Endothelial cell of umbilical vein (primary cell): ENCODE measurements at regions not wholly inside any gene's neighbourhood (a gene's known extent, or its start where the extent isn't known, plus 50 kb on each side); places are given as distances from the start of the nearest gene placed in this dataset.

ENCODE experiments used
- BruUV-seq: library from RNA; stranded (reverse); fragments of 400-500 nt; replicated peaks from 2 replicates; lab custom pipeline; 2021; lab: Mats Ljungman, UMichigan
- CTCF ChIA-PET: fragments of 300-600, 350-600 bp; sonication (Branson Sonifier 250); formaldehyde crosslinking; loops from one replicate; lab custom pipeline; 2021; ENCODE audit warnings: antibody characterized with exemption, inconsistent platforms; lab: Charles Lee
- POLR2A ChIA-PET: fragments of 300-600, 350-600 bp; sonication (Branson Sonifier 250); formaldehyde crosslinking; loops from one replicate; lab custom pipeline; 2021; ENCODE audit warnings: antibody characterized with exemption, inconsistent platforms; lab: Charles Lee
- DNase-seq: peaks from one replicate; pipeline ENCODE4 v3.0.0-alpha.2; 2011; ENCODE audit warnings: low read depth, low spot score
- FAIRE-seq: peaks from 2 replicates; lab custom pipeline; 2011; peaks lifted over from hg19 to GRCh38; lab: Jason Lieb, UNC
- H2AFZ ChIP-seq: 2 replicates; pipeline ENCODE4 v1.6.0; 2012; ENCODE audit warnings: low read depth, low read length, control low read depth, inconsistent platforms
- H3K27ac ChIP-seq: 2 replicates; pipeline ENCODE4 v1.5.1; 2011; ENCODE audit warnings: low read depth, mild to moderate bottlenecking, control low read depth, low read length, moderate library complexity; ENCODE audit not compliant: insufficient read depth
- H3K27me3 ChIP-seq, 2 experiments: 2 replicates each; pipeline versions ENCODE4 v1.6.0 to v1.6.1; 2011; ENCODE audit warnings: low read length in 2 of 2, mixed read lengths in 1 of 2; ENCODE audit not compliant: control insufficient read depth in 2 of 2, insufficient read depth in 2 of 2
- H3K36me3 ChIP-seq, 2 experiments: 2 replicates in 1 of 2; 3 replicates in 1 of 2; pipeline ENCODE4 v1.5.1; 2011; ENCODE audit warnings: low read length in 2 of 2, mild to moderate bottlenecking in 1 of 2, moderate library complexity in 1 of 2; ENCODE audit not compliant: control insufficient read depth in 2 of 2, insufficient read depth in 2 of 2; ENCODE audit errors: extremely low read depth in 1 of 2
- H3K4me1 ChIP-seq: 3 replicates; pipeline ENCODE4 v1.5.1; 2011; ENCODE audit warnings: mild to moderate bottlenecking, low read length; ENCODE audit not compliant: control insufficient read depth, insufficient read depth; ENCODE audit errors: extremely low read depth
- H3K4me2 ChIP-seq: 2 replicates; pipeline ENCODE4 v1.6.1; 2011; ENCODE audit warnings: low read length, control low read depth, mixed read lengths; ENCODE audit not compliant: insufficient read depth
- H3K4me3 ChIP-seq, 3 experiments: fragments of 200-600 bp in 1 of 3; sonication (generic), shearing (Covaris generic) in 1 of 3; replicated peaks in 1 of 3; 2 replicates each; pipeline ENCODE4 v1.5.1; 2011 to 2016; ENCODE audit warnings: control low read depth in 3 of 3, low read length in 3 of 3, mild to moderate bottlenecking in 2 of 3, inconsistent platforms in 1 of 3, low read depth in 1 of 3, moderate library complexity in 1 of 3; ENCODE audit not compliant: insufficient read depth in 1 of 3
- H3K79me2 ChIP-seq: 2 replicates; pipeline ENCODE4 v1.6.0; 2012; ENCODE audit warnings: low read length, inconsistent platforms; ENCODE audit not compliant: control insufficient read depth, insufficient read depth
- H3K9ac ChIP-seq: replicated peaks from 2 replicates; pipeline ENCODE3; 2011; ENCODE audit warnings: low read length, control low read depth; ENCODE audit not compliant: insufficient read depth; ENCODE audit errors: extremely low read depth
- H3K9me1 ChIP-seq: replicated peaks from 3 replicates; pipeline ENCODE4 v1.6.0; 2011; ENCODE audit warnings: mild to moderate bottlenecking, low read length; ENCODE audit not compliant: control insufficient read depth, insufficient read depth; ENCODE audit errors: extremely low read depth
- H3K9me3 ChIP-seq: replicated peaks from 2 replicates; pipeline ENCODE4 v1.5.1; 2012; ENCODE audit warnings: low read length, inconsistent platforms; ENCODE audit not compliant: control insufficient read depth, insufficient read depth
- H4K20me1 ChIP-seq: replicated peaks from 2 replicates; pipeline ENCODE3; 2011; ENCODE audit warnings: mild to moderate bottlenecking, low read length; ENCODE audit not compliant: control insufficient read depth, insufficient read depth; ENCODE audit errors: extremely low read depth
- CTCF ChIP-seq, 2 donors: IDR thresholded peaks; 1 replicate in 1 of 2; 2 replicates in 1 of 2; pipeline ENCODE4 v1.5.1; 2011; ENCODE audit warnings: low read length in 2 of 2, mild to moderate bottlenecking in 2 of 2, moderate library complexity in 2 of 2, control low read depth in 1 of 2, inconsistent platforms in 1 of 2, low read depth in 1 of 2; ENCODE audit not compliant: insufficient read depth in 1 of 2; ENCODE audit errors: extremely low read depth in 1 of 2
- EZH2 ChIP-seq: IDR thresholded peaks from 2 replicates; pipeline ENCODE4 v1.6.1; 2012; ENCODE audit warnings: borderline replicate concordance, low read depth, mild to moderate bottlenecking, moderate library complexity, low read length, inconsistent platforms; ENCODE audit not compliant: severe bottlenecking
- FOS ChIP-seq: IDR thresholded peaks from 2 replicates; pipeline ENCODE4 v1.6.1; 2011; ENCODE audit warnings: mild to moderate bottlenecking, low read length, moderate library complexity, borderline replicate concordance; ENCODE audit not compliant: insufficient read depth
- GATA2 ChIP-seq: IDR thresholded peaks from 2 replicates; pipeline ENCODE4 v1.7.0; 2011; ENCODE audit warnings: low read depth, mild to moderate bottlenecking, moderate library complexity, mixed read lengths, low read length; ENCODE audit not compliant: insufficient read length, insufficient read depth
- JUN ChIP-seq: IDR thresholded peaks from 2 replicates; pipeline ENCODE4 v1.6.1; 2011; ENCODE audit warnings: borderline replicate concordance, low read depth; ENCODE audit not compliant: insufficient read length, insufficient read depth
- MAX ChIP-seq: IDR thresholded peaks from 2 replicates; pipeline ENCODE4 v1.6.1; 2011; ENCODE audit not compliant: insufficient read depth, insufficient read length
- MYC ChIP-seq: IDR thresholded peaks from one replicate; pipeline ENCODE4 v1.6.1; 2011; ENCODE audit warnings: mild to moderate bottlenecking, low read depth, low read length
- POLR2A ChIP-seq: IDR thresholded peaks from 2 replicates; pipeline ENCODE4 v1.6.1; 2012; ENCODE audit warnings: low read depth, mild to moderate bottlenecking, control low read depth, low read length
- POLR2AphosphoS5 ChIP-seq: IDR thresholded peaks from 2 replicates; pipeline ENCODE4 v1.6.1; 2012; ENCODE audit warnings: low read depth, mild to moderate bottlenecking, control low read depth, low read length, moderate library complexity; ENCODE audit not compliant: insufficient read depth
- dilution Hi-C: fragments of 300-500 bp; cut with MboI; formaldehyde crosslinking; loops from one replicate; pipeline ENCODE4 v1.15.0; 2019; ENCODE audit warnings: low sequenced_read_pairs; ENCODE audit not compliant: extremely low pct_ligation_motif_present
- intact Hi-C: fragments of 100-400 bp; cut with micrococcal nuclease; formaldehyde crosslinking; loops from one replicate; pipeline ENCODE4 v1.10.0; 2022

- no peak for FAIRE-seq
- Histone ChIP-seq H3K4me2 (no peak overlapping the region), H3K27ac (no peak overlapping the region), H3K9me3 (peaks cover 4% of the 10 kb centered on the region), H3K4me3 (no peak overlapping the region), H3K27me3 (no peaks in the 10 kb centered on the region), H3K9me1 (no peaks in the 10 kb centered on the region), H3K36me3 (no peaks in the 10 kb centered on the region), H4K20me1 (no peaks in the 10 kb centered on the region), H3K4me1 (no peaks in the 10 kb centered on the region), H2AFZ (no peak overlapping the region), H3K79me2 (no peaks in the 10 kb centered on the region), H3K9ac (no peak overlapping the region)
- no TSS peak for BruUV-seq
- intact Hi-C loops (no loop called here), dilution Hi-C loops (no loop called here)
- POLR2A ChIA-PET: no interaction called here
- no peak for TF ChIP-seq MAX
- no peak for TF ChIP-seq POLR2AphosphoS5
- no peak for TF ChIP-seq JUN
- TF ChIP-seq CTCF (IDR thresholded peaks at IDR 0.05; ENCODE audit: extremely low read depth in 1 of 2, insufficient read depth in 1 of 2, low read depth in 1 of 2, low read length in 2 of 2): no peak
- TF ChIP-seq GATA2: no peak
- no peak for TF ChIP-seq POLR2A
- TF ChIP-seq MYC: no peak
- TF ChIP-seq EZH2: no peak
- TF ChIP-seq FOS: no peak
- no peak for DNase-seq
- CTCF ChIA-PET: no interaction called here
Measured at GRCh38 chr18:74023220-74023619, 124.4 kb downstream of the FBXO15 start.
